ENCODE measurements at regions not wholly inside any gene's neighbourhood (a gene's known extent, or its start where the extent isn't known, plus 50 kb on each side); places are given as distances from the start of the nearest gene placed in this dataset.

GRCh38 chr16:51353055-51353454 lies 202.0 kb upstream of the SALL1 start:
- no peak for DNase-seq

- DNase-seq = no peak
These were observed 198.6 kb upstream of the SALL1 start for GRCh38 chr16:51349626-51350025.

GRCh38 chr16:51343411-51343810 lies 192.3 kb upstream of the SALL1 start:
- no peak for DNase-seq

GRCh38 chr16:51341204-51341603 lies 190.1 kb upstream of the SALL1 start:
- DNase-seq = no peak

GRCh38 chr16:51337662-51338061 lies 186.6 kb upstream of the SALL1 start:
- no peak for DNase-seq

- DNase-seq = no peak
These were observed 177.7 kb upstream of the SALL1 start for GRCh38 chr16:51328733-51329132.

GRCh38 chr16:51327001-51327400 lies 175.9 kb upstream of the SALL1 start:
- no peak for DNase-seq

- DNase-seq = no peak
These were observed 175.2 kb upstream of the SALL1 start for GRCh38 chr16:51326131-51326856.

GRCh38 chr16:51321251-51321650 lies 170.2 kb upstream of the SALL1 start:
- no peak for DNase-seq

GRCh38 chr16:51317575-51317974 lies 166.5 kb upstream of the SALL1 start:
- no peak for DNase-seq

GRCh38 chr16:51313198-51313597 lies 162.1 kb upstream of the SALL1 start:
- DNase-seq = no peak

GRCh38 chr16:51312363-51313150 lies 161.5 kb upstream of the SALL1 start:
- DNase-seq = no peak

GRCh38 chr16:51310159-51310558 lies 159.1 kb upstream of the SALL1 start:
- DNase-seq = no peak

- DNase-seq = no peak
These were observed 156.0 kb upstream of the SALL1 start for GRCh38 chr16:51306886-51307595.

- no peak for DNase-seq
These were observed 155.0 kb upstream of the SALL1 start for GRCh38 chr16:51306116-51306515.

GRCh38 chr16:51305337-51305736 lies 154.3 kb upstream of the SALL1 start:
- DNase-seq = no peak

- no peak for DNase-seq
These were observed 151.0 kb upstream of the SALL1 start for GRCh38 chr16:51302042-51302441.

- DNase-seq = no peak
These were observed 147.7 kb upstream of the SALL1 start for GRCh38 chr16:51298800-51299199.

GRCh38 chr16:51290442-51291285 lies 139.6 kb upstream of the SALL1 start:
- no peak for DNase-seq

- DNase-seq = no peak
These were observed 138.3 kb upstream of the SALL1 start for GRCh38 chr16:51289336-51289735.

- no peak for DNase-seq
These were observed 136.2 kb upstream of the SALL1 start for GRCh38 chr16:51287121-51287755.

- no peak for DNase-seq
These were observed 135.2 kb upstream of the SALL1 start for GRCh38 chr16:51286272-51286671.

Data from stimulated activated CD4-positive, alpha-beta T cell treated with anti-CD3 and anti-CD28 coated beads, Interleukin-1b, Interleukin-23, amount 100 ng/mL, for 48 hours (primary cell).